ENCODE measurements at regions not wholly inside any gene's neighbourhood (a gene's known extent, or its start where the extent isn't known, plus 50 kb on each side); places are given as distances from the start of the nearest gene placed in this dataset.

DNA sequence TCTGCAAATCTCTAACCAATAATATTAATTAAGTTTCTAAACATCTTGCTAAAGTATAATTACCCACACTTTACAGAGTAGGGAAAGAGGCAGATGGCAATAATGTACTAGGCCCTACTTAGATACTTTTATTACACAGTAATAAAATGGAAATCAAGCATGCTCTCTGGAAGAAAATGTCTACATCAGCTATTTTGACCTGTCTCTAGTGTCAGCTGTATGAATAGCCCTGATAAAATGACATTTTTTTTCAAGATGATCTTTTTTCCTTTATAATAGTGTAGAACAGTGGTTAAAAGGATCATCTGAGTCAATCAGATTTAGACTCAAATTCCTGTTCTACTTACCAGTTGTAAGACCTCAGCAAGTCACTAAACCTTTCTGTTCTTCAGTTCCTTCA is 397.3 kb downstream of the GRB14 start:
- Histone ChIP-seq H3K9me1 (replicated peaks; ENCODE audit: control insufficient read depth, extremely low read depth, insufficient read depth, low read length) (no peaks in the 10 kb centered on the region), H3K36me3 (ENCODE audit: control insufficient read depth in 2 of 2, extremely low read depth in 1 of 2, insufficient read depth in 2 of 2, low read length in 2 of 2) (no peaks in the 10 kb centered on the region), H3K27ac (ENCODE audit: insufficient read depth, low read depth, low read length) (no peak overlapping the region), H3K9ac (replicated peaks; ENCODE audit: extremely low read depth, insufficient read depth, low read length) (no peak overlapping the region), H3K4me3 (replicated peaks in 1 of 3; ENCODE audit: insufficient read depth in 1 of 3, low read depth in 1 of 3, low read length in 3 of 3) (no peak overlapping the region), H3K9me3 (replicated peaks; ENCODE audit: control insufficient read depth, insufficient read depth, low read length) (no peaks in the 10 kb centered on the region), H3K4me2 (ENCODE audit: insufficient read depth, low read length) (no peak overlapping the region), H2AFZ (ENCODE audit: low read depth, low read length) (no peak overlapping the region), H4K20me1 (replicated peaks; ENCODE audit: control insufficient read depth, extremely low read depth, insufficient read depth, low read length) (no peaks in the 10 kb centered on the region), H3K27me3 (ENCODE audit: control insufficient read depth in 2 of 2, insufficient read depth in 2 of 2, low read length in 2 of 2) (no peaks in the 10 kb centered on the region), H3K4me1 (ENCODE audit: control insufficient read depth, extremely low read depth, insufficient read depth, low read length) (no peaks in the 10 kb centered on the region), H3K79me2 (ENCODE audit: control insufficient read depth, insufficient read depth, low read length) (no peaks in the 10 kb centered on the region)
- FAIRE-seq: no peak
- TF ChIP-seq GATA2 (IDR thresholded peaks at IDR 0.05; ENCODE audit: insufficient read depth, insufficient read length, low read depth, low read length) (no peak), MYC (IDR thresholded peaks at IDR 0.05; ENCODE audit: low read depth, low read length) (no peak), FOS (IDR thresholded peaks at IDR 0.05; ENCODE audit: borderline replicate concordance, insufficient read depth, low read length) (no peak), JUN (IDR thresholded peaks at IDR 0.05; ENCODE audit: borderline replicate concordance, insufficient read depth, insufficient read length, low read depth) (no peak), POLR2AphosphoS5 (IDR thresholded peaks at IDR 0.05; ENCODE audit: insufficient read depth, low read depth, low read length) (no peak), EZH2 (IDR thresholded peaks at IDR 0.05; ENCODE audit: borderline replicate concordance, low read depth, low read length, severe bottlenecking) (no peak), POLR2A (IDR thresholded peaks at IDR 0.05; ENCODE audit: low read depth, low read length) (no peak)
- TF ChIP-seq, protein P1, sequence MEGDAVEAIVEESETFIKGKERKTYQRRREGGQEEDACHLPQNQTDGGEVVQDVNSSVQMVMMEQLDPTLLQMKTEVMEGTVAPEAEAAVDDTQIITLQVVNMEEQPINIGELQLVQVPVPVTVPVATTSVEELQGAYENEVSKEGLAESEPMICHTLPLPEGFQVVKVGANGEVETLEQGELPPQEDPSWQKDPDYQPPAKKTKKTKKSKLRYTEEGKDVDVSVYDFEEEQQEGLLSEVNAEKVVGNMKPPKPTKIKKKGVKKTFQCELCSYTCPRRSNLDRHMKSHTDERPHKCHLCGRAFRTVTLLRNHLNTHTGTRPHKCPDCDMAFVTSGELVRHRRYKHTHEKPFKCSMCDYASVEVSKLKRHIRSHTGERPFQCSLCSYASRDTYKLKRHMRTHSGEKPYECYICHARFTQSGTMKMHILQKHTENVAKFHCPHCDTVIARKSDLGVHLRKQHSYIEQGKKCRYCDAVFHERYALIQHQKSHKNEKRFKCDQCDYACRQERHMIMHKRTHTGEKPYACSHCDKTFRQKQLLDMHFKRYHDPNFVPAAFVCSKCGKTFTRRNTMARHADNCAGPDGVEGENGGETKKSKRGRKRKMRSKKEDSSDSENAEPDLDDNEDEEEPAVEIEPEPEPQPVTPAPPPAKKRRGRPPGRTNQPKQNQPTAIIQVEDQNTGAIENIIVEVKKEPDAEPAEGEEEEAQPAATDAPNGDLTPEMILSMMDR (IDR thresholded peaks at IDR 0.05; ENCODE audit: extremely low read depth in 1 of 2, insufficient read depth in 1 of 2, low read depth in 1 of 2, low read length in 2 of 2): no peak
- TF ChIP-seq, protein P2, sequence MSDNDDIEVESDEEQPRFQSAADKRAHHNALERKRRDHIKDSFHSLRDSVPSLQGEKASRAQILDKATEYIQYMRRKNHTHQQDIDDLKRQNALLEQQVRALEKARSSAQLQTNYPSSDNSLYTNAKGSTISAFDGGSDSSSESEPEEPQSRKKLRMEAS (IDR thresholded peaks at IDR 0.05; ENCODE audit: insufficient read depth, insufficient read length): no peak
- intact Hi-C loops (cut with micrococcal nuclease): no loop called here
- no TSS peak for BruUV-seq (replicated peaks)
- ChIA-PET POLR2A (no interaction called here), CTCF (no interaction called here)
- DNase-seq (ENCODE audit: low read depth, low spot score): no peak
- dilution Hi-C loops (cut with MboI; ENCODE audit: extremely low pct_ligation_motif_present, low sequenced_read_pairs): no loop called here

Measured in endothelial cell of umbilical vein (primary cell).